Astrocyte (in vitro differentiated cells and primary cell): ENCODE measurements at regions not wholly inside any gene's neighbourhood (a gene's known extent, or its start where the extent isn't known, plus 50 kb on each side); places are given as distances from the start of the nearest gene placed in this dataset.

ENCODE experiments used
- CTCF ChIP-seq: IDR thresholded peaks from 2 replicates; pipeline ENCODE4 v1.5.1; 2011; ENCODE audit warnings: low read depth, mild to moderate bottlenecking, inconsistent platforms, low read length, moderate library complexity; ENCODE audit not compliant: insufficient read depth
- EZH2 ChIP-seq: IDR thresholded peaks from 2 replicates; pipeline ENCODE4 v1.6.1; 2012; ENCODE audit warnings: mild to moderate bottlenecking, low read length, inconsistent platforms; ENCODE audit not compliant: insufficient read depth

GRCh38 chr22:48819961-48820360 lies 1007.7 kb downstream of the BRD1 start:
- TF ChIP-seq CTCF, result no peak
- TF ChIP-seq EZH2, result no peak
